ENCODE measurements at regions not wholly inside any gene's neighbourhood (a gene's known extent, or its start where the extent isn't known, plus 50 kb on each side); places are given as distances from the start of the nearest gene placed in this dataset.
"Not testable (repeated sequence)": the region's sequence is repeated elsewhere in the genome, so short reads cannot be mapped to it uniquely, and the experiment has no call there.

DNA sequence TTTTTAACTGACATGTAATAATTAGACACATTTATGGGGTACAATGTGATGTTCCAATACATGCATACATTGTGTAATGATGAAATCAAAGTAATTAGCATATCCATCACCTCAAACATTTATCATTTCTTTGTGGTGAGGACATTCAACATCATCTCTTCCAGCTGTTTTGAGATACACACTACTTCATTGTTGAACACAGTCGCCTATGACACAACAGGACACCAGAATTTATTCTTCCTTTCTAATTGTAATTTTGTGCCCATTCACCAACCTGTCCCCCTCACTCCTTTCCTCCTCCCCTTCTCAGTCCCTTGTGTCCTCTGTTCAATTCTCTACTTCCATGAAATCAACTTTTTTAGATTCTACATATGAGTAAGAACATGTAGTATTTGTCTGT is 113.4 kb upstream of the CBLB start:
- no peak for DNase-seq

- DNase-seq: no peak
Observed at GRCh38 chr3:105984837-105985236, 116.0 kb upstream of the CBLB start.

DNA sequence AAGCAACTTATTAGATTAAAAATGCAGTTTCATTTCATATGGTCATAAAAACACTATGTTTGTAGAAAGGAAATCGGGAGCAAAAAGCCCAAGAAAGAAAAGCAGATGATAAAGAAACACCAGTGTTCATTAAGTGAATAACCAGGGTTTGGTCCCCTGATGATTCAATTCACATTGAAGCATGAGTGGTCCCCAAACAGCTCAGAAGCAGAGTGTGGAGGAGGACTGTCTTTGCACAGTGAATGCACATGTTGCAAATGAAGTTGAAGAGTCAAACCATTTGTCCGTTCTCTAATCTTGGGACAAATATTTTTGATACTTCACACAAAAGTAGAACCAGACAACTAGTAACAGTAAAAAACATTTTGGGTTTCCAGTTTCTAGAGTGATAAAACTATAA is 117.5 kb upstream of the CBLB start:
- not testable (repeated sequence) for DNase-seq

DNA sequence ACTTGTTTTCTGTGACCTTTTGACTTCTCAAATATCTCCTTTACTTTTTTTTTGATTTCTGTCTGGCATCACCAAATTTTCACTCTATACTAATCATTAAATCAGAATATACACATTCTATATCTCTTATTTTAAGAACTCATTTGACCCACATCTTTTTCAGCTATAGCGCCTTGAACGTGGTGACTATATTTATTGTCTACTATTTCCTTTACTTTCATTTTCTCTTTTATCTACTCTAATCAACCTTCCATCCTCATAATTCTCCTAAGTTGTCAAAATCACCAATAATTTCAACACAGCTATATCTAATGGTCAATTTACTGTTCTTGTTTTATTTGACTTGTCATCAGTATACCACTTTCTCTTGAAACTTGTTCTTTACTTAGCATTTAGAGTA is 119.0 kb upstream of the CBLB start:
- no peak for DNase-seq

DNA sequence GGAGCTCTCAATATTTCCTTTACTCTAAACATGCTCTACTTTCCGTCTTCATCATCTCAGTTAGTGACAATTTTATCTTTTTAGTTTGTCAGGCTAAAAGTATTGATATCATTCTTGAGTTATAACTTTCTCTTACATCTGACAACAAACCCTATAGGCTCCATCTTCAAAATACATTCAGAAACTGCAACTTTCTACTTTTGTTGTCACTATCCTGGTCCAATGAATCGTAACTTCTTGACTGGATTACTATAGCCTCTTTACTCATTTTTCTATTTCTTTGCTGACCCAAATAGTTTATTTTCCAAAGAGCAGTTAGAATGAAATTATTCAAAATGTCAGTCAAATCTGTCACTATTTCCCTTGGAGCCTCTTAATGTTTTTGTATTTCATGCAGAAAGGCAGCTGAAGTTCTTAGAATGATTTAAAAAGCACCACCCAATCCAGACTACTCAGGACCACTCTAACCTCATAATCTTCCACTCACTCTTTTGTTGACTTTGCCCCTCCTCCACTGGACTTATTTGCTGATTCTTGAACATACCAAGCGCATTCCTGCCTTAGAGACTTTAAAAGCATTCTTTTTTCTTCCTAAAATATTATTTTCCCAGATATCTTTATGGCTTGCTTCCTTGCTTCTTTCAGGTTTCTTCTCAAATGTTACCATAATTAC is 119.9 kb upstream of the CBLB start:
- no peak for DNase-seq

GRCh38 chr3:105996781-105997180 is 128.0 kb upstream of the CBLB start:
- no peak for DNase-seq

DNA sequence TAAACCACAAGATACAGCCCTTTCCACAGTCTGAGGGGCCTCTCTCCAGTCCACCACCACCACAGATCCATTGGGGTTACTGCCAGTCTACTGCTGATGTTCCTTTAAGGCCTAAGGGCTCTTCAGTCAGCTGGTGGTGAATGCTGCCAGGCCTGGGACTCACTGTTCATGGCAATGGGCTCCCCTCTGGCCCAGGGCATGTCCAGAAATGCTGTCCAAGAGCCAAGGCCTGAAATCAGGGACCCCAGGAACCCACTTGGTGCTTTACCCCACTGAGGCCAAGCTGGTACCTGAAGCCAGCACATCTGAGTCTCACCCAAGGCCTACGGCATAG is 128.6 kb upstream of the CBLB start:
- no peak for DNase-seq

DNA sequence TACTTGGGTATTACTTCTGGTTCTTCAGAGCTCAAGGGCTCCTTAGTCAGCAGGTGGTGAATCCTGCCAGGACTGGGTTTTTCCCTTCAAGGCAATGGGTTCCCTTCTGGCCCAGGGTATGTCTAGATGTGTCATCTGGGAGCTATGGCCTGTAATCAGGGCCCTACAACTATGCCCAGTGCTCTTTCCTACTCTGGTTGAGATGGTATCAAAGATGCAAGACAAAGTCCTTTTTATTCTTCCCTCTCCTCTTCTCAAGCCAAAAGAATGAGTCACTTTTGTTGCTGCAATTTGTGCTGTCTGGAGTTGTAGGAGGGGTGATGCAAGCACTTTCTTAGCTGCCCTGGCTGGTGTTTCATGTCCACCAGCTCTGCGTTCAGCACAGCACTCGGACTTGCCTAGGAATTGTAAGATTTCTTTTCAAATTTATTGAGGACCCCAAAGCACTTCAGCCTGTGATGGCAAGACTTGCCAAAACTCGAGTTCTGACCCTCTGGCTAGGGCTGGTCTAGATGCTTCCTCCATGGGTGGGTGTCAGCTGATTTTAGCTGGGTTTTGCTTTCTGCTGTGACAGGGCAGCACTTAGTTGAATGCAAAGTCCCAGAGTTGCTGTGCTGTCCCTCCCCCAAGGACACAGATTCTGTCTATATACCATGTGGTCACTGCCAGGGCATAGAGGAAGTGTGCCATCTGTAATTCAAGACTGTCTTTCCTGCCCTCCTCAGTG is 129.2 kb upstream of the CBLB start:
- DNase-seq: peak; percentile 26

DNA sequence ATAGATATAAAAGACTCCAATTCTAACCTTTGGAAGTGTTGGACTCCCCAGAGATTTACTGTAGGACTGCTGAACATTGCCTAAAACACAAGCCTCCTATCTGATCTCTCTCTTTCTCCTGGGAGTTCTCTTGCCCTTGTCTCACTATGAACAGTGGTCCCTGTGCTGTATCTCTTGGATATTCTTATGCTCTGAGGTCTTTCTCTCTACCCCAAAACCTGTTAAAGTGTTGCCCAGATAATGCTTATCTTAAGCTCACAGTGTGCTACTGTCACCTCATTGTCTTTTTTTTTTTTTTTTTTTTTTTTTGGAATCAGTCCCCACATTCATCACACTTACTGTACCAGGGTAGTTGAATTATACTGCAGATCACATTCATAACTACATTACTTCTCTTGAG is 131.0 kb upstream of the CBLB start:
- DNase-seq: no peak

GRCh38 chr3:106001923-106002322 is 133.1 kb upstream of the CBLB start:
- DNase-seq: no peak

DNA sequence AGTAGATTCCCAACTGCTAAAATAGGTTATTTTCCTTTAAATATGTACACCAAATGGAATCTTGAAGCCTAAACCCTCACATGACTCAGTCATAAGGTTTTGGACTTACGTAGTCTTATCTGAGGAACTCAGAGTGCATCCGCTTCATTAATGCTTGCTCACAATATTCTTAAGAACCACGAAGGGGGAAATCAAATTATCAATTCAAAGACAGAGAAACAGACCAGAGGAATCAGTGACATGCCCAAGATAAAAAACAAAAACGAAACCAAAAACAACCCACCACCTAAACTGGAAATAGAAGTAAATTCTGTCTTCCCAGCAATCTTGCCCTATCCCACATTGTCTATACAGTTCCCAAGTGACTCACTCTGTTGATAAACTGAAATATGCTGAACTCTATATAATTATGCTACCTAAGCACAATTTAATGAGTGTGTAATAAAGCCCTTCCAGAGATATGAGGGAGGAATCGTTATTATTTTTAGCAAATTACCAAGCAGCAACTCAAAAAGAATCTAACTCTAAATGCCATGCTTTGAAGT is 135.4 kb upstream of the CBLB start:
- DNase-seq: no peak

DNA sequence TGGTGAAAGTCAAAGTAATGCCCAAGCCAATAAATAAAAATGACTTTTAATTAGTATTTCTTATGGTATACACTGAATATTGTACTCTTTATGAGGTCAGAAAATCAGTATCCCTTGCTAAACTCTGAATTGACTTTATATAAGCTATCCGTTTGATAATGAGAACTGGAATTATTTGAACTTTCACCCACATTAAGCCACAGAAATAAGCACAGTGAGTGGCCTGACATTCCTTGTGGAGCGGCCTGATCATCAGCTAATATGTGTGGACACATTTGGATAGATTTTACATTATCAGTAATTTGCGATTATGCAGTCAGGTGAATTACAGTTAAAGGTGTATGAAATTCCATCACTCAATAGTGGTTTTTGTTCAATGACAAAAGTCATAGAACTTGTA is 136.0 kb upstream of the CBLB start:
- DNase-seq: no peak

- peak; percentile 42 for DNase-seq
Observed at GRCh38 chr3:106006001-106006400, 137.2 kb upstream of the CBLB start.

GRCh38 chr3:106006571-106006970 is 137.8 kb upstream of the CBLB start:
- DNase-seq: no peak

GRCh38 chr3:106007512-106007911 is 138.7 kb upstream of the CBLB start:
- DNase-seq: no peak

DNA sequence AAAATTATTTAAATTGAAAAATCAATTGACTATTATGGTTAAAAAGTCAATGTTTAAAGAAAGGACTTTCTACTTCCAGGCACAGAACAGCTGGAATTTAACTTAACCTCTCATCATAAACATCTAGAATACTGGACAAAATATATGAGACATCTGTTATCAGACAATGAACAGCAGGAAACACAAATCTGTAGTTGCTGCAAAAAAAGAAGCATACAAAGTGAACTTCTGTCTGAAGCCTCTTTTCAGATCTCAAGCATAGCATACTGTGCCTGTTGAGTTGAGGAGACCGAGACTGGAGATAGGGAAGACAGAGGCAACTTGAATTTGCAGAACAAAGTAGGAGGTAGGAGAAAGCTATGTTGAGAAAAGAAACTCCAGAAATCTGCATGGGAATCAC is 140.0 kb upstream of the CBLB start:
- no peak for DNase-seq

GRCh38 chr3:106010829-106011228 is 142.0 kb upstream of the CBLB start:
- DNase-seq: no peak

DNA sequence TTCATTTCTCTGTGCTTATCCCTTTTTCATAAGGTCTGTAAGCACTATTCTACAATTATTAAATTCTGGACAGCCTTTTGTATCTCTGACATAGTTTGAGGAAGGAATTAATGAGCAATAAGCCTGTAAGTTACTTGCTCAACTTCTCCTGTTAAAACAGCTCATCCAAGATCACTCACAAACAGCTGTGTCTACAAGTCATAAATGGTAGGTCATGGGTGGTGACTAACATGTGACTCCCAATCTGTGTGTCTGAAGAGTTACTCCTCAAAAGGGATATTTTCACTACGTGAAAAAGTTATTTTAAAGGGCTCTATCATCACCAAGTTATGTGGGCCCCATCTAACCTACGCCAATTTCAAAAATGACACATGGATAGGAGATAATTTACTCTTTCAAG is 145.2 kb upstream of the CBLB start:
- no peak for DNase-seq

GRCh38 chr3:106014518-106014917 is 145.7 kb upstream of the CBLB start:
- DNase-seq: no peak

DNA sequence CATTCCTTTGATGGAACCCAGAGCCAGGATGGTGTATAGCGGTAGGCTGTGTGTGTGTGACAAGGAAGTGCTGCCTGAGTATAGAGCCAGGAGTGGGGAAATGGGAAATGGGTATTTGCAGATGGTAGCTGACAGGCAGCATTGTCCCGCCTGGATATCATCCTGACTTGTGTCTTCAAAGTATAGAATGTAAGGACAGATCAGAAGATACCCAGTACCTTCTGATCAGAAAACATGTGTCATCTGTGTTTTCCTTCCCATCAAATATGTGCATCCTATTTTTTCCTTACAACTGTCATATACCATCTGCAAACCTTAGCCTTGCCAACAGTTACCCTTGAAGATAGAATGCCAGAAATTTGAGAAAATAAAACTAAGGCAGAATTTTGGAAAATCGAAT is 146.2 kb upstream of the CBLB start:
- no peak for DNase-seq

DNA sequence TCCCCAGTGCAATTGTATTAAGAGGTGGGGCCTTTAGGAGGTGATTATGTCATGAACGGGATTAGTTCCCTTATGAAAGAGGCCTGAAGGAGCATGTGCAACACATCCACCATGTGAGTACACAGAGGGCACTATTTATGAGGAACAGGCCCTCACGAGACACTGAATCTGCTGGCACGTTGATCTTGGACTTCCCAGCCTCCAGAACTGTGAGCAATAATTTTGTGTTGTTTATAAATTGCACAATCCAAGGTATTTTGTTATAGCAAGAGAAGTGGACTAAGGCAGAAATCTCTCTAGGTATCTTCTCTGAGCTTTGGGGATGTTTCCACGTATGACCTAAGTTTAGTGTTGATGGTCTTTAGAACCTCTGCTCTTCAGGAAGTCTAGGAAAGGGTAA is 149.3 kb upstream of the CBLB start:
- no peak for DNase-seq

GRCh38 chr3:106018929-106019550 is 150.2 kb upstream of the CBLB start:
- DNase-seq: no peak

GRCh38 chr3:106022913-106023312 is 154.1 kb upstream of the CBLB start:
- DNase-seq: no peak

DNA sequence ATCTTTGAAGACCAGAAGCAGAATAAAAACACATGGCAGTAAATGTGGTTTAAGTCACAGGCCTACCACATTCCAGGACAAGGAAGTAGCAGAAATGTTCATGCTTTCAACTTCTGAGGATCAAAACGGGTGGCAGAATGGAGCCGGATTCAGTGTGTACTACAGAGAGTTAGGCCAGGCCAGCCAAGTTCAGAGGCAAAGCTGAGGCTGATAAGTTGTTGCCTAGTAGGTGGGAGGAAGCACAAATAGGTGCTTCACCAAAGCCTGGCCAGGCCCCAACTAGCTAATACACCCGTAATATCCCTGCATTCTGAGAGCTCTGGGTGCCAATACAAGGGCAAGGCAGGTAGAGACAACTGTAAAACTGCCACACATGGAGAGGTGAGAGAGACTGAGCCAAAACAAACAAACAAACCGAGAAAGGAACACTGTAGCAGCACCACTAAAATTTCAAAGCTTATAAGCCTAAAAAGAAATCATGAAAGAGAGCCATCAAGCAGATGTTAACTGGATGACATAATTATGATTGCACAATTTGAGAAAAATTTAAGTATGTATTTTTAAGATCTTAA is 156.4 kb upstream of the CBLB start:
- DNase-seq: no peak

All from GOT3 (cell line).